Stimulated activated CD4-positive, alpha-beta T cell treated with anti-CD3 and anti-CD28 coated beads, Interleukin-4, amount 100 ng/mL, for 4 hours (primary cell): ENCODE measurements at regions not wholly inside any gene's neighbourhood (a gene's known extent, or its start where the extent isn't known, plus 50 kb on each side); places are given as distances from the start of the nearest gene placed in this dataset.

Source experiments
- DNase-seq, 2 experiments: peaks; one replicate each; pipeline ENCODE4 v3.0.0-alpha.2; 2020

GRCh38 chr15:92224843-92225242 lies 168.8 kb upstream of the ST8SIA2 start:
- DNase-seq: no peak

DNA sequence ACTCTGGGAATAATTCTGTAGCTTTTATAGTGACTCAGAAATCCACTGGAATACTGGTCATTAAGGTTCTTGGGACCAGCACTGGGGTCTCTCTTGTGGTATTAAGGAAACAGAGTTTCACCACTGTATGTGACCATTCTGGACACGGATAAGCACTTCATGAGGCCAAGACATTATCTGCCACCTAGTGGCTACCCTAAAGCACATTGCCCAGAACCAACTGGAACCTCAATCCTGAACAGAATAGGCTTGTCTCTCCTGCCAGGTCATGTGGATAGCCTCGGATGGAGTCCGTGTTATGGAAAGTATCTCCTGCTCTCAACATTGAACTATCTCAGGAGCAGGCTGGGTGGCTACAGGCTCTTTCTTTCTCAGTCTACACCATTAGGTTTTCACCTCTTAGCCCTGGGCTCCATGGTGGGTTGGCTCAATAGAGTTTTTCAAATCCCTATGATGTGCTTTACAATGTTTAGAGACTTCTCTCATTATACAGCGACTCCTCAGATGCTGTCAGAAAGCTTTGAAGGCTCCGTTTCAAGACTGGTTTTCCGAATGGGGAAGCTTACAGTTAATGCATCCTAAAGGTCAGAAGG lies 167.6 kb upstream of the ST8SIA2 start:
- DNase-seq: no peak

GRCh38 chr15:92228830-92229229 lies 164.9 kb upstream of the ST8SIA2 start:
- no peak for DNase-seq

DNA sequence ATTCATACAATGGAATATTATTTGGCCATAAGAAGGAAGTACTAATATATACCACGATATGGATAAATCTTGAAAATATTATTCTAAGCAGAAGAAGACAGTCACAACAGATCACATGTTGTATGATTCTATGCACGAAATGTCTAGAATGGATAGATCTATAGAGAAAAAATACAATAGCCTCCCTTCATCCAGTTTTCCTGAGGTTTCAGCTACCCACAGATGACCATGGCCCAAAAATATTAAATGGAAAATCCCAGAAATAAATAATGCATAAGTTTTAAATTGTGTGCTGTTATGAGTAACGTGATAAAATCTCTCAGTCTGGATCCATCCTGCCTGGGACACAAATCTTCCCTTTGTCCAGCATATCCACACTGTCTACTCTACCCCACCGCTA lies 162.2 kb upstream of the ST8SIA2 start:
- DNase-seq: no peak

DNA sequence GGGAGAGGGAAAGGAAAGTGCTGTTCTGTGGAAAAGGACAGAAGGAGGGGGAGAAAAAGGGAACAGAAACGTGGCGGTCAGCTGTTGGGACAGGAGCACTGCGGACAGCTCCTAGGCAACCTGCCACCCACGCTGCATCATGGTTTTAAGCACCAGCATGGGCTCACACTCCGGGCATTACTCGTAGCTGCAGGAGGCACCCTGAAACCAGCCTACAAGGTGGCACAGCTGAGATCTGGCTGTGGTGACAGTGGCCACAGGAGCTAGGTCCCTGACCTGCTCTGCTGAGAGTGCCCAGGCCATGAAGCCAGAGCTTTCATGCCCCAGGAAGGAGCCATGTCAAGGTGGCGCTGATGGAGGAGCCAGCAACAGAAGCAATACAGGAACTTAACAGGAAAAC lies 161.4 kb upstream of the ST8SIA2 start:
- no peak for DNase-seq

DNA sequence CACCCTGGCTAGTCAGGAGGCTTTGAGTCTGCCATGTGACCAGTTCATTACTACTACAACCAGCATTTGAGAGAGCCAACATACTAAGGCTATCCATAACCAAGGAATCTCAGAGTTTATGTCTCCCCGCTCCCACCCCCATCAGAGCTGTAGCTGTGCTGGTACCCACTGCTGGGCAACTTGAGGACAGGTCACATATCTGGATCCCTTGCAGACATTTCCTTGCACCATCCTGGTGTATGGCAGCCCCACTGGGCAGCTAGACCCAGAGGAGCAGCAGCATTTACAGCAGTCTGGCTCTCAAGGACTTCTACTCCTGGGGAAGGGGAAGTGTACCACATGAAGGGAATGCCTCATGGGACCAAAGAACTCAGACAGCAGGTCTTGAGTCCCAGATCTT lies 160.8 kb upstream of the ST8SIA2 start:
- DNase-seq: no peak

GRCh38 chr15:92243227-92243626 lies 150.5 kb upstream of the ST8SIA2 start:
- DNase-seq: no peak

- DNase-seq: no peak
Measured at GRCh38 chr15:92244703-92245102, 149.0 kb upstream of the ST8SIA2 start.

DNA sequence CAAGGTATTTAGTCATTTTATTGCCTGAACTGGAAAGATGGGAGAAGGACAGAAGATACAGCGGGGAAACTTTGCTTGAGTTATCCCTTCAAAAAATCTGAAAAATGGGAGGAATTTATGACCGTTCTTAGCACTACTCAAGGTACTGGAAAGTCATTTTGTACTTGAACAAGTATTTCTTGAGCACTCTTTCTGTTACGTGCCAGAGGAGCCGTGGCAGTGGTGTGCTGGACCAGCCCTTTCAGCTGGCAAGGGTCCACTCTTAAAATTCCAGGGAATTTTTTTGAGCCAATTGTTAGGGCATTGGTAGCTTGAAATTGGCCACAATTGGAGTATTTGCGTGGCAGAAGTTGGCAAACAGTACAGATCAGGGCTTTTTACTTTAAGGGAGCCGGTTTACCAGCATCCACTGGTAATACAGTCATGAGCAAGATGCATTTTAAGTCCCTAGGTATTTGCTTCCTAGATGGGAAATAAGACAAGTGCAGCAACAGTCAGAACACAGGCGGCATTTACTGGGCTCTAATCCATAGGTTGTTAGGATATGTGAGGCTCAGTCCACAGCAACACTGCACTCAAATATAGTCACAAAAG lies 145.9 kb upstream of the ST8SIA2 start:
- no peak for DNase-seq

DNA sequence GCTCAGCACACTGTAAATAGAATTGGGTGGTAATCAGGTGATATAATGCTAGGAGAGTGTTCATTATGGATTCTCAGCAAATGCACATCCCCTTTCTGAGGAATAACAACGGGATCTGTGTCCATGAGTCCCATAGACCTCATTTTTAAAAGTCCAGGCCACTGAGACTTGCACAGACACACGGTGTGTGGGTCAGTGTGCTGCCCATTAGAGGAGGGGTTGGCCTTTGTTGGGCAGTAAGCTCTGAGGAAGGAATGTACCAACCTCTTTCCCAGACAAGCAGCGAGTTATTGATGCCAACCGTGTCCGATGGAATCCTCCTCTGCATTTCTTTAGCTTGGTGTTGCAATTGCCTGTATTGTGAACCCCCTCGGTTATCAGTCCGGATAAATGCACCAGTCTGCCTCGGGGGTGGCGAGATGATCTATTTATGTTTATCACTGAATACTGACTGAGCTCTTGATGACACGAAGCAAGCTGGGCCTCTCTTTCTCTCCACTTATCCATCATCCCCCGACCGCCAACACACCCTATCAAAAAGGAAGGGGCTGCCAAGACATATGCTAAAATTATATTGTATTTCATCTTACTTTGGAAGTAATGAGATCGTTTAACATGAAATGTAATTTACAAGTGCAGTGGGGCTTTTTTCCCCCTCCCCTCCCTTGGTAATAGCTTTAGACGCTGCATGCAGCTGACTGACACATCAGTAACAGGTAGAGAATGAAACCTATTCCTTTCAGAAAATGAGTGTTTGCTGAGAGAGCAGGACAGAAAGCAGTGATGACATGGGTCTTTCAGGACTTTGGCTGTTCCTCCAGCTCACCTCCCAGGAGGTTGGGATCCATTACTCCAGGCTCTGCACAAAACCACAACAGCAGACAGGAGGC lies 126.6 kb upstream of the ST8SIA2 start:
- no peak for DNase-seq

- no peak for DNase-seq
Measured at GRCh38 chr15:92268900-92269299, 124.8 kb upstream of the ST8SIA2 start.

GRCh38 chr15:92271179-92271578 lies 122.5 kb upstream of the ST8SIA2 start:
- DNase-seq: no peak

DNA sequence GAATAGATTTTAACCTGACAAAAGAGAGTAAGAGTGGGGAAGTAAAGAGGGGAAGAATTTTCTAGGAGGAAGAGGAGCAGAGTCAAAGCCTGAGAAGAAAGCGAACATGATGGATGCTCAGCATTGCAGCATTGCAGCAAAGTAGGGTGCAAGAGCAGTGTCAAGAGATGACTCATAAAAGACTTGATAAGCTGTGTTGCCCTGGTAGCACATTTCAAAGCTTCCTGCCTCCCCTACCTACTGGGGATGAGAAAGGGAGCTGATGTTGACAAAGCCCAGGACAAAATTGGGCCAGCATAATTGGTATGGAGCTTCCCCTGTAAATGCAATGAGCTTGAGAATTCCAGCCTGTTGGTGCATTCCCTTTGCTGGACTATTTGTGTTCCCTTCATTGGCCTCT lies 121.6 kb upstream of the ST8SIA2 start:
- DNase-seq: no peak

- no peak for DNase-seq
Measured at GRCh38 chr15:92273286-92273685, 120.4 kb upstream of the ST8SIA2 start.

DNA sequence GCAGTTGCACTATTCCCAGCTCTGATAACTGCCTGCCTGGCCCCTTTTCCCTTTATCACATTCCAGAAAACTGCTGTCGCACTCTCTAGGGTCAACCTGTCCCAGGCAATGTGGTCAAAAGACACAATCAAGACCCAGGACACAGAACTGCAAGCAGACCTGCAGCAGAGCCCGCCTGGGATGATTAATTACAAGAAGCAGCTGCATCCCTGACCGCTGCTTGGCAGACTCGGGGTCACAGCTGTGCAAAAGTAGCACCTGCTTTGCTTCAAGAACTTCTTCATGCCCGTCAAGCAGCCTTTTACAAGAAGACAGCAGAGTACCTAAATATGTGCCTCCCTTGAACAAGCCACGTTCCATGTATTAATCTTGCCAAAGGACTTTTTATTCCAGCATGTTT lies 120.0 kb upstream of the ST8SIA2 start:
- no peak for DNase-seq

GRCh38 chr15:92277776-92278175 lies 115.9 kb upstream of the ST8SIA2 start:
- peak in 1 of 2 experiments; percentile 0 for DNase-seq

- no peak for DNase-seq
Measured at GRCh38 chr15:92283813-92284212, 109.9 kb upstream of the ST8SIA2 start.

DNA sequence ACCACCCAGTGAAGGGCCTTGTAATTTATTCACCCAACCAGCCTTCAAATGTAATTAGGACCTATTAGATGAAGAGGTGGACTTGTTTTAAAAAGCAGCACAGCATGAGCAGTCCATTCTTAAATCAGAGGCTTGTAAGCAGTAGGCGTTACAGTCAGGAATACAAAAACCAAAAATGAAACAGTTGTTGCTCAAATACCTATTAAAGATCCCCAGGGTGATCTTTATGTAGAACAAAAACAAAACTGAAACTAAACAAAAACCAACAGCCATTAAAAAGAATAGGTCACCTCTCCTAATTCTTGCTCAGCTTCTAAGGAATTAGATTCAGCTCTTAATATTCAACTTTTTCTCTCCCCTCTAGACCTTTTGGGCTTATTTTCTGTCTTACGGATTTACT lies 104.9 kb upstream of the ST8SIA2 start:
- no peak for DNase-seq

- DNase-seq: no peak
Measured at GRCh38 chr15:92289733-92290132, 103.9 kb upstream of the ST8SIA2 start.

DNA sequence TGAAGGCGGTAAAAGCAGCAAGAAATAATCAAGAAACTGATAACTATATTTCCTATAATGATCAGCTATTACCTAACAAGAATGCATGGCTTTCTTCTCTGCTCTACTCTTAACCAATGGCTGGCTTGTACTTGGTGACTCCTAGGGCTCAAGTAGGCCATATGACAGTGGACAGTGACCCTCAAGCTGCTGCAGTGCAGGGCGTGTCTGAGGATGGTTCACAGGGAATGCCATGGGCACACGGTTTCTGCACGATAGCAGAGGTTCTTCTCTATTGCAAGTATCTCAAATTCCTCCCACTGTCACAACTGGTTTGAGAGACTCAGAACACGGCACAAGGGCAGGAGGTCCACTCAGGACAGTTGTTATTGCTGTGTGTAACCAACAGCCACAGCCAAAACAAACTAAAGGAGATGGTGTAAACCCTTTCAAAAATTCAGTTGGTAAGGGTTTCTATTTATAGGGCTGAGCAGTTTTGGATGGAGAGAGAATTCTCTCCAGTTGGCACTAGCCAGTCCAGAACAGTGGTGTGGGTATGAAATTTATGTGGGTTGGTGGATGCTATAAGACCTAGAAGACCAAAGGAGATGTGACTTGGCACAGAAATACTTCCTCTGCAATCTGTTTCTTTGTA lies 103.2 kb upstream of the ST8SIA2 start:
- no peak for DNase-seq

GRCh38 chr15:92291900-92292299 lies 101.8 kb upstream of the ST8SIA2 start:
- no peak for DNase-seq

- no peak for DNase-seq
Measured at GRCh38 chr15:92294759-92295158, 98.9 kb upstream of the ST8SIA2 start.

DNA sequence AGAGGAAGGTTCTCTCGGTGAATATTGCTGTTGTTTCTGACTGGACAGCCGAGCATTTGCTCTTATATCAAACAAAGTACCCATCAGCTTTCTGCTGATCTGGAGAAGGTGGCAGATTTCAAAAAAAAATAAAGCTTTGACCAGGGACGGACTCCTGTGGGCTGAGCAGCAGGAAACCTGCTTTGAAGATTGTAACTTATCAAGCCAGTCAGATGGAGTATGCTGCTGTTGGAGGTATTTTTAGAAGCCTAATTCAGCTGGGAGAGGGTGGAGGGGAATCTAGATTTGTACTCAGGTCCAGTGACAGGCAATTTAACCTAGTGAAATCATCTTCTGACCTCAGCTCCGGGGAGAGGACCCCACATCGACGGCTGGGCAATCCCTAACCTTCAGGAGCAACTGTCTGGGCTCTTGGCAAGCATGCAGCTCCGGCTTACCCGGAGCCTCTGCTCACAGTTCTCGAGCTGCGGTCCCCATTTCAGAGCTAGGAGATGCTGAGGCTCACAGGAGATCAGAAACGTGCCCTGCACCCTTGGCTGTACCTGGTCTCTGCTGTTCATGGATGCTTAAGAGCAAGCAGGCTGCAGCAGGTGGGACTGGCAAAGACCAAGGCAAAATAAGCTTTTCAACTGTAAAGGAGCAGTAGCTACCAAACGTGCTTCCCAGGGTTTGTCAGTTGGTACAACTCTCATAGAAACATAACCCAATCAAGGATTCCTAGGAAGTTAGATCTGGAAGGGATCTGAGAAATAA lies 89.3 kb upstream of the ST8SIA2 start:
- no peak for DNase-seq
